Stimulated activated CD8-positive, alpha-beta memory T cell treated with anti-CD3 and anti-CD28 coated beads, Interleukin-15, amount 100 ng/mL, for 24 hours (primary cell): ENCODE measurements at regions not wholly inside any gene's neighbourhood (a gene's known extent, or its start where the extent isn't known, plus 50 kb on each side); places are given as distances from the start of the nearest gene placed in this dataset.

Source experiments
- DNase-seq: peaks from one replicate; pipeline ENCODE4 v3.0.0-alpha.2; 2020; ENCODE audit warnings: low read depth

GRCh38 chrX:131778269-131779218 is 234.7 kb downstream of the OR13H1 start:
- DNase-seq: no peak

DNA sequence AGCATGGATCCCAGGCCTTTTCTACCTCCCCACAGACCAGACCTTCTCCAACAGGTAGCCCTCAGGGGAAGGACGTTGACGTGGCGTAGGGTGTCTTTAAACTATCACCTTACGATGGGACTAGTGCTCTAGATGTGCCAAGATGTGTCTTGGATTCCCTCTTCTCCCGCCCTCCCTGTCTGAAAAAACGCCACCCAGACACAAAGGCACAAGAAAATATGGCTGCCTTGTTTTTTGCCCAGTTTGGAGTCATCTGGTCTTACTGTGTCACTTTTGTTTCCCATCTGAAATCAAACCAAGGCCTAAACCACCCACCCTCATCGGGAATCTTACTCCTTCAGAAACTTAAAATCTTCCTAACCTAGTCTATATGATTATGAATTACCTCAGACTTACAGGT is 235.4 kb downstream of the OR13H1 start:
- no peak for DNase-seq

DNA sequence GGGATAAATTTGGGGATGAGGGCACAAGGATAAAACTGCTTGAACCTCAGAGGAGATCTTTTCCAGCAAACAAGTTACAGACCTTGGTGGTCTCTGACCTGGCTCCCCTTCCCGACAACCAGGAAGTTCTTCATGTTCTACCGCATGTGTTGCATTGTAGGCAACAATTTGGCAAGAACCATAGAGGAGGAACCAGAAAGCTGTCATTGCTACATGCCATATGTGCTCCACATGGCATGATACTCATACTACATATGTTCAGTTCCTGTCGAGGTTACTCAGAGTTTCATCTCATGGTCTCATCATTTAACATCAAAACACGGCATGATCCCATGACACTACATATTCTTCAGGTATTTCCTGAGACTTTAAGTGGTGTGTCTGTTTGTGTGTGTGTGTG is 235.9 kb downstream of the OR13H1 start:
- DNase-seq: no peak

DNA sequence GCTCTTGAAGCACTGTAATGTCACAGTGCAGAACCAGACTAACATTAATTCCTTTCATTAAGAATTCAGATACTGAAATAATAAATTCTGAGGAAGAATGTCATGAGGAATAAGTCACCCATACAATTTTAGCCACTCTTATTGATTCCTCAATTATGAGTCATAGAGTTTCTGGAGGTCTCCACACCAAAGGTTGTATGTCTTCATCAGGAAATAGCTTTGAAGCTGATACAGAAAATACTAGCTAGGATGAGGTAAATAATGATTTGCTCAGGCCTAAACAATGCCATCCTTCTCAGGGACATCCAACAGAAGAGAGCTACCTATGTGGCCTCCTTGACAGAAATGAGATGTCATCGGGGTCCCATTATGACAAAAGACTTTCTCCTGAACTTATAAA is 238.8 kb downstream of the OR13H1 start:
- no peak for DNase-seq

- no peak for DNase-seq
Observed at GRCh38 chrX:131783555-131784308, 239.4 kb upstream of the STK26 start.

- DNase-seq: no peak
Observed at GRCh38 chrX:131789664-131790063, 233.4 kb upstream of the STK26 start.

DNA sequence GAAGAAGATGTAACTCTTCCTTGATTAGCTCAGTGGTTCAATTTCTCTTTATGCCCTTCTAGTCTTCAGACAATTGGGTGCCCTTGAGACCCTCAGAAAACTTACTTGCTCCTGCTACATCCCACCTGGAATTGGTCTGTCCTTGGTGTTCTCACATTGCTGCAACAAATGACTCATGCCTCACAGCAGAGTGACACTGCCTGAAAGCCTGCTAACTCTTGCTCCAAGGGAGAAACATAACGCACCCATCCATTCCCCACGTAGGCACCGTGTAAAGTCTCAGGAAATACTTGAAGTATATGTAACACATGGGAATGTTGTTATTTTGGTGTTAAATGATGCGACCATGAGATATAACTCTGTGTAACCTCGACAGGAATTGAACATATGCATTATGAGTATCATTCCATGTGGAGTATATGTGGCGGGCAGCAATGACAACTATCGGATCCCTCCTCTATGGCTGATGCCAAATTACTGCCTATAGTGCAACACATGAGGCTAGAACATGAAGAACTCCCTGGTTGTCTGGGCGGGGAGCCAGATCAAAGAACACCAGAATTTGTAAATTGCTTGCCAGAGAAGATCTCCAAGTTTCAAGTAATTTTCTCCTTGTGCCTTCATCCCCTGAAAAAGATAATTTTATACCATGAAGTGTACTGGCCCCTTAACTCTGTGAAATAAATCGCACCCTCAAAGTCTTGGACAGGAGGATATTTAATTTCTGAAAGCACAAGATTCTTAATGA is 231.3 kb upstream of the STK26 start:
- no peak for DNase-seq

DNA sequence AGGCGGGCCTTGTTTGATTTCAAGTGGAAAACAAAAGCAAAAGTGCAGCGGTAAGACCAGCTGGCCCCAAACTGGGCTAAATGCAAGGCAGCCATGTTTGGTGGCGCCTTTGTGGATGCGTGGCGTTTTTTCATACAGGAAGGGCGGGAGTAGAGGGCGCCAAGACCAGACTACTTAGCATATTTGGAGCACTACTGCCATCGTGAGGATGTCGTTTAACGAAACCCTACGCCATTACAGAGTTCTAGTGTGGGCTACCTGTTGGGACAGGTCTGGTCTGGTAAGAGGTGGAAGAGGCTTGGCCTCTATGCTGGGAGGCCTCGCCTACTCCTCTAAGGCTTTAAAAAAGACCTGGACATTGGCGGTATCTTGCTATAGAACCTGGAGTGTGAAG is 230.7 kb upstream of the STK26 start:
- DNase-seq: no peak

- DNase-seq: no peak
Observed at GRCh38 chrX:131792789-131793462, 230.2 kb upstream of the STK26 start.

DNA sequence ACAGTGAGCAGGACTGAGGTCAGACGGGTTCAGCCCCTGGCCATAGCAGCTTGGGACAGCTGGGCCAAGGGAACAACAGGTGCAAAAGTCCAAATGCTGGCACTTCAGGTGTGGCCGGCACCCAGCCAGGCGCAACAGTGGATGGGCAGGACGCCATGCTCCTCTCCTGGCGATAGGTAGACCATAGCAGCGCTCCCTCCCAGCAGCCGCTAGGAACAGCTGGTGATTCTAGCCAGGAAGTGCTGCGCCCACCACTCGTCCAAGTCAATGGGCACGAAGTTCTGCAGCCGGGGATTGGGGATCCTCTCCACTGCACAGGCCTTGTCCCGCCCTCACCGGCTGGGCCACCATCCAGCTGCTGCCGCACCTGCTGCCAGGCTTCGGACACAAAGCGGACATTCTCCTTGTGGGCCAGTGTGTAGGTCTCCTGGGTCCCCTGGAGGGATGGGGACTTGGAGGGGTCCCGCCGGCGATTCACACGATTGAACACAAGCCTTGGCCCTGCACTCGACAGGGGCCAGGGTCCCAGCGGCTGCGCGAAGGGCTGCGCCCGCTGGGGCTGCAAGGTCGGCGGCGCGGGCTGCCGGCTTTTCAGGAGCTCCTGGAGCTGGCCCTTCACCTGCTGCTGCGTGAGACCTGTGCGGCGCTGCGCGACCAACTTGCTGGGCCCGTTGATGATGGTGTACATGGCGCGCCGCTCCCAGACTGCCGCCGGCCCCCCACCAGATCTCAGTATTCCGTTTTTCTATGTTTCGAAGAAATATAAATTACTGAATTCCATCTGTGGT is 227.5 kb upstream of the STK26 start:
- no peak for DNase-seq

DNA sequence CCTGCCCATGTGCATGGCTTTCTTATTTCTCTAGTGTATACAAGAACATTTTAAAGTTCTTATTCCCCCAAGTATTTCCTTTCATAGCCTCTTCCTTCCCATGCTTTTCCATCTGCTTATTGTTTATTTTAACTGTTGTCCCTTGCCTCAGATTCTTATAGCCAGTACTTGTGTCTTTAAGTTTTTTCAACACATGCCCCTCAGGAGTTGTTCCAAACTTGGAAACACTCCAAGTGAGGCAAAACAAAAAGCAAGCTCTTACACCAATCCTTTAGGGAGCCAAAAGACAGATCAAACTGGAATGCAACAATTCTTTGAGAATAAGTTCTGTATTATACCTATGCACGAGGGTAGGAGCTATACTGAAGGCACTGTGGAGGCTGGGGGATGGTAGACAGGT is 222.0 kb upstream of the STK26 start:
- no peak for DNase-seq

DNA sequence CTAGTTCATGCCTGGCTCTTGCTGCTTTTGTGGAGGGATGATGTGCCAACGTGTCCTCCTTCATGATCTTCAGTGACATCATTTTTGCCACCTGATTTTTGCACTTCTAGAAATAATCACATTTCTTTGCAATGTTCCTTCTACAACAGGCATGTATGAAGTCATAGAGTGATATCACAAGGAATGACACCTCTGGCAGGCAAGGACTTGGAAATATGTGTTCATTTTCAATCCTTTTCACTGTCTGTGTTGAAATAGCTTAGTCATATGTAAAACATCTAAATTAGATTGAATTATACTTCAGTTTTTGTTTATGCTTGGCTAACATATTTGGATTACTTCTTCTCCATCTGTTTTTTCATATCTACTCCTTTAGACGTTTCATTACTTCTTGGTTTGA is 221.2 kb upstream of the STK26 start:
- no peak for DNase-seq

- no peak for DNase-seq
Observed at GRCh38 chrX:131802836-131803626, 220.1 kb upstream of the STK26 start.

- no peak for DNase-seq
Observed at GRCh38 chrX:131812847-131813825, 210.0 kb upstream of the STK26 start.

GRCh38 chrX:131816551-131817136 is 206.5 kb upstream of the STK26 start:
- no peak for DNase-seq

- no peak for DNase-seq
Observed at GRCh38 chrX:131818297-131818936, 204.7 kb upstream of the STK26 start.

DNA sequence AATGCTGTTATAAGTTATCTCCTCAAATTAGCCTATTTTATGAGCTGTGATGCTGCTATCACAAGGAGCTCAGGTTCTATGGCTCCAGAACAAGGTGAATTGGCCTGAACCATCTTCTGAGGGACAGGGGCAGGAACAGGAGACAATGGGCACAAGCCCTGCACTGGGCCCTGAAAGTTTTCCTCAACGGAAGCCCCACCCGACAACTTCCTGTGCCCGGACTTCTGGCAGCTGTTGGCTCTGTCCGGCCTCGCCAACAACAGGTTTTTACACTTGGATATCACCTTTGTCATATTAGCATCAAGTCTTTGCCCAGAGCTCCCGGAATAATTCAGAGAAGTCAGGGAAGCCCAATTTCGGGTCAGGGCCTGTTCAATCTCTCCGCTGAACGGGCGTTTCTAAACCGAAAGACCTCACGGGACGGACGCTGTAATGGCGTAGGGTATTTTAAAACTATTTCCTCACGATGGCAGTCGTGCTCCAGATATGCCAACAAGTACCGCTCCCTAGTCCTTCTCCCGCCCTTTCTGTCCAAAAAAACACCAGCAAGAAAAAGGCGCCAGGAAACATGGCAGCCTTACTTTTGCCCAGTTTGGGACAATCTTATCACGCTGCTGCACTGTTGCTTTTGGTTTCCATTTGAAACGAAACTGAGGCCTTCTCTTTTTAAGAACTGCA is 201.0 kb upstream of the STK26 start:
- no peak for DNase-seq

DNA sequence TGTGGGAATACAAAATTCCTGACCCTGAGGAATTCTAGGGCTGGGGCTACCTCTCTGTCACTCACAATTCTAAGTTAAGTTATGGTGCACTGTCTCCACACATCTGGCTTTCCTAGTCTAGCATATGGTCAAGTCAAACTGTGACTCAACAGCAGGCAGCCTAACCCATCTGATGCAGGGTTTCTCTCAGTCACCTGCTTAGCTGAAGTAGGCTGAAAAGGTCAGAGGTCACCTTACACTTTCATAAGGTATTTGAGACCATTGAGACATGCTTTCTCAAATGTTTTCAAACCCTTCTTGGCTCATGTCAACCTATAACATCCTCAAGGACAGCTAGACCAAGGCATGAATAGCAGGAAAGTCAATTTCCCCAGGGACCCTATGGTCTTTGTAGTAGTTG is 196.5 kb upstream of the STK26 start:
- no peak for DNase-seq
